OCI-LY3 (cell line): ENCODE measurements at regions not wholly inside any gene's neighbourhood (a gene's known extent, or its start where the extent isn't known, plus 50 kb on each side); places are given as distances from the start of the nearest gene placed in this dataset.

Experiments
- H2AFZ ChIP-seq: fragments of 200-600, 300-600 bp; shearing (Covaris generic); 2 replicates; pipeline ENCODE4 v1.6.0; 2014; ENCODE audit warnings: antibody characterized with exemption, low read depth, low read length
- H3K27ac ChIP-seq: fragments of 200-600, 300-600 bp; sonication (generic); 2 replicates; pipeline ENCODE4 v1.5.1; 2014; ENCODE audit warnings: mild to moderate bottlenecking, low read length, moderate library complexity, mixed read lengths
- H3K27me3 ChIP-seq: fragments of 200-600, 300-600 bp; sonication (generic); 2 replicates; pipeline ENCODE4 v1.6.1; 2014; ENCODE audit warnings: low read depth, low read length, mixed read lengths
- H3K36me3 ChIP-seq: fragments of 200-600, 300-600 bp; sonication (generic); replicated peaks from 2 replicates; pipeline ENCODE3; 2014; ENCODE audit warnings: low read depth, low read length, mixed read lengths
- H3K4me1 ChIP-seq: fragments of 300-600, 200-600 bp; sonication (generic); 2 replicates; pipeline ENCODE4 v1.6.1; 2014; ENCODE audit warnings: low read length, mixed read lengths
- H3K4me2 ChIP-seq: fragments of 200-600, 300-600 bp; sonication (generic); 2 replicates; pipeline ENCODE4 v1.6.1; 2014; ENCODE audit warnings: low read length, mixed read lengths
- H3K4me3 ChIP-seq: fragments of 300-600, 200-600 bp; sonication (generic); 2 replicates; pipeline ENCODE4 v1.5.1; 2014; ENCODE audit warnings: antibody characterized with exemption, mild to moderate bottlenecking, low read length, moderate library complexity
- H3K79me2 ChIP-seq: fragments of 300-600, 200-600 bp; shearing (Covaris generic); 2 replicates; pipeline ENCODE4 v1.6.1; 2014; ENCODE audit warnings: mild to moderate bottlenecking, low read length, mixed read lengths
- H3K9ac ChIP-seq: fragments of 300-600, 200-600 bp; shearing (Covaris generic); 2 replicates; pipeline ENCODE4 v1.6.0; 2014; ENCODE audit warnings: mild to moderate bottlenecking, low read length, moderate library complexity
- H3K9me3 ChIP-seq: fragments of 200-600, 300-600 bp; shearing (Covaris generic); 2 replicates; pipeline ENCODE4 v1.6.1; 2014; ENCODE audit warnings: low read length, mixed read lengths; ENCODE audit not compliant: insufficient read depth
- H4K20me1 ChIP-seq: fragments of 200-600, 300-600 bp; sonication (generic); 2 replicates; pipeline ENCODE4 v1.6.1; 2016; ENCODE audit warnings: low read length, mixed read lengths; ENCODE audit not compliant: insufficient read depth
- CTCF ChIP-seq: fragments of 200-600, 300-600 bp; sonication (generic); IDR thresholded peaks from 2 replicates; pipeline ENCODE4 v1.5.1; 2014; ENCODE audit warnings: antibody characterized with exemption, low read length, low read depth
- EZH2phosphoT487 ChIP-seq: fragments of 200-600 bp; shearing (Covaris generic); IDR thresholded peaks from 2 replicates; pipeline ENCODE4 v1.6.1; 2018; ENCODE audit warnings: antibody characterized with exemption, mixed run types, low read depth

DNA sequence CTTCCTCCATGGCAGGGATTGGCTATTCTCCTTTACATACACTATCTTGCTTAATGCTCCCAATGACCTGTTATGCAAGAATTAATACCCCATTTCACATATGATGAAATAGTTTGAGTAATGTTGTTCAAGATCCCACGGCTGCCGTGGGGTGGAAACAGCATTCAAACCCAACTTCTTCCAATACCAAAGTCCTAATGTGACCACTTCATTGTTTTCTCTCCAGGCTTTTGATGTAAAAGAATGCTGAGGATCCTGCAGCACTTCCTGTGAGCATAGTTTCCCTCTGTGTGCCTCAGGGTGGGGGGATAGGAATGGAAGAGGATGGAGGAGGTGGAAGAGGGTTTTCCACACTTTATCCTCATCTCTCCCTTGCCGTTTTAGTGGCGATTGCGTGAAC, 199.4 kb downstream of the IRS1 start:
- H3K27me3 ChIP-seq = no peaks in the 10 kb centered on the region
- H3K4me3 ChIP-seq = no peak overlapping the region
- H2AFZ ChIP-seq = no peak overlapping the region
- H4K20me1 ChIP-seq = no peaks in the 10 kb centered on the region
- H3K36me3 ChIP-seq = no peaks in the 10 kb centered on the region
- H3K4me2 ChIP-seq = no peak overlapping the region
- H3K27ac ChIP-seq = no peak overlapping the region
- H3K9me3 ChIP-seq = no peaks in the 10 kb centered on the region
- no peak overlapping the region for H3K9ac ChIP-seq
- H3K4me1 ChIP-seq = no peaks in the 10 kb centered on the region
- TF ChIP-seq EZH2phosphoT487 (no peak), CTCF (no peak)
- H3K79me2 ChIP-seq = no peaks in the 10 kb centered on the region

DNA sequence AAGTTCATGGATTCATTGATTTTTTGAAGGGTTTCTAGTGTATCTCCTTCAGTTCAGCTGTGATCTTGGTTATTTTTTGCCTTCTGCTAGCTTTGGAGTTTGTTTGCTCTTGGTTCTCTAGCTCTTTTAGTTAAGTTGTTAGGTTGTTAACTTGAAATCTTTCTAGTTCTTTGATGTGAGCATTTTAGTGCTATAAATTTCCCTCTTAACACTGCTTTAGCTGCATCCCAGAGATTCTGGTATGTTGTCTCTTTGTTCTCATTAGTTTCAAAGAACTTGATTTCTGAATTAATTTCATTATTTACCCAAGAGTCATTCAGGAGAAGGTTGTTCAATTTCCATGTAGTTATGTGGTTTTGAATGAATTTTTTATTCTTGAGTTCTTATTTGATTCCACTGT, 210.6 kb downstream of the IRS1 start:
- no peaks in the 10 kb centered on the region for H4K20me1 ChIP-seq
- H3K4me1 ChIP-seq = no peaks in the 10 kb centered on the region
- no peak overlapping the region for H3K9ac ChIP-seq
- no peak for TF ChIP-seq CTCF
- no peak for TF ChIP-seq EZH2phosphoT487
- H3K4me2 ChIP-seq = no peak overlapping the region
- H3K36me3 ChIP-seq = no peaks in the 10 kb centered on the region
- H3K4me3 ChIP-seq = no peak overlapping the region
- no peaks in the 10 kb centered on the region for H3K79me2 ChIP-seq
- no peaks in the 10 kb centered on the region for H3K27me3 ChIP-seq
- H3K9me3 ChIP-seq = no peaks in the 10 kb centered on the region
- no peak overlapping the region for H3K27ac ChIP-seq
- H2AFZ ChIP-seq = no peak overlapping the region

DNA sequence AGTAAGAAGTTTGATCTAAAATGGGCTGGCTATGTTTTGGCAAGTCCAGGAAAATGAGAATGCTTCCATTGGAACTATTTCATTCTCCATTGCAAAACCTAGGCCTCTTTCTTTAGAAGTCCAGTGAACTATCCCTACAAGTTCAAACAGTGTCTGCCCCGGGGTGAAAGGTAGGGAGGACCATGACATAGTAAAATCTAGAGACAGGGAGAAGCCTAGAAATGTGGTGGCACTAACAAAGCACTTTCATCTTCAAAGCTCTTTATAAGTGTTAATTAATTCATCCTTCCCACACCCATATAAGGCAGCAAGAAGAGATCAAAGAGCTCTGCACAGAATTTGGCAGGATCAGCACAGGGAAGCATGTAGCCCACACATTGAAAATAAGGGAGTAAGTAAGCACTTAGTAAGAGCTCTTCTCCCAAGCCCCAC, 214.5 kb downstream of the IRS1 start:
- Histone ChIP-seq H2AFZ (no peak overlapping the region), H3K9me3 (no peaks in the 10 kb centered on the region), H3K27me3 (no peaks in the 10 kb centered on the region), H3K4me3 (no peak overlapping the region), H3K79me2 (no peaks in the 10 kb centered on the region), H3K27ac (no peak overlapping the region), H3K36me3 (no peaks in the 10 kb centered on the region), H4K20me1 (no peaks in the 10 kb centered on the region), H3K4me2 (no peak overlapping the region), H3K9ac (no peak overlapping the region), H3K4me1 (no peaks in the 10 kb centered on the region)
- TF ChIP-seq EZH2phosphoT487 (no peak), CTCF (no peak)

- TF ChIP-seq CTCF (no peak), EZH2phosphoT487 (no peak)
- no peaks in the 10 kb centered on the region for H3K4me1 ChIP-seq
These were observed 215.0 kb downstream of the IRS1 start for GRCh38 chr2:226584518-226585055.

More at GRCh38 chr2:226584518-226585055, 215.0 kb downstream of the IRS1 start:
- Histone ChIP-seq H3K4me3 (no peak overlapping the region), H3K4me2 (no peak overlapping the region), H3K27ac (no peak overlapping the region), H3K9ac (no peak overlapping the region), H3K9me3 (no peaks in the 10 kb centered on the region), H2AFZ (no peak overlapping the region), H3K79me2 (no peaks in the 10 kb centered on the region), H3K27me3 (no peaks in the 10 kb centered on the region), H3K36me3 (no peaks in the 10 kb centered on the region), H4K20me1 (no peaks in the 10 kb centered on the region)
